ENCODE measurements at regions not wholly inside any gene's neighbourhood (a gene's known extent, or its start where the extent isn't known, plus 50 kb on each side); places are given as distances from the start of the nearest gene placed in this dataset.

DNA sequence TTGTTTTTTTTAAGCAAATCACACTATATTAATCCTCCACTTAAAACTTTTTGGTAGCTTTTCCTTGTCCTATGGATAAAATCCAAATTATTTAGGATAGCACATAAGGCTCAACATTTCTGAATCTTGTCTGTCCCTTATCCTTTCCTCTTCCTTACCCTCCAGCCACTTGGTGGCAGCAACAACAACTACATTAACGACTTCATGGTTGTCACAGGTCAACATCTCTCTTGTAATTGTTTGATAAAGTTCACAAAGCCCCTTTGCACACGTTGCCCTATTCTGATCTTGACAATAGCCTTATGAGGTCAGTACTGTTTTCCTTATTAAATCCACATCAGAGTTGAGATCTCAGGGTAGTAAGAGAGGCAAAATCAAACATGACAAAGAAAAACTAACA lies 269.0 kb upstream of the PABPC4L start:
- TF ChIP-seq, protein P1, sequence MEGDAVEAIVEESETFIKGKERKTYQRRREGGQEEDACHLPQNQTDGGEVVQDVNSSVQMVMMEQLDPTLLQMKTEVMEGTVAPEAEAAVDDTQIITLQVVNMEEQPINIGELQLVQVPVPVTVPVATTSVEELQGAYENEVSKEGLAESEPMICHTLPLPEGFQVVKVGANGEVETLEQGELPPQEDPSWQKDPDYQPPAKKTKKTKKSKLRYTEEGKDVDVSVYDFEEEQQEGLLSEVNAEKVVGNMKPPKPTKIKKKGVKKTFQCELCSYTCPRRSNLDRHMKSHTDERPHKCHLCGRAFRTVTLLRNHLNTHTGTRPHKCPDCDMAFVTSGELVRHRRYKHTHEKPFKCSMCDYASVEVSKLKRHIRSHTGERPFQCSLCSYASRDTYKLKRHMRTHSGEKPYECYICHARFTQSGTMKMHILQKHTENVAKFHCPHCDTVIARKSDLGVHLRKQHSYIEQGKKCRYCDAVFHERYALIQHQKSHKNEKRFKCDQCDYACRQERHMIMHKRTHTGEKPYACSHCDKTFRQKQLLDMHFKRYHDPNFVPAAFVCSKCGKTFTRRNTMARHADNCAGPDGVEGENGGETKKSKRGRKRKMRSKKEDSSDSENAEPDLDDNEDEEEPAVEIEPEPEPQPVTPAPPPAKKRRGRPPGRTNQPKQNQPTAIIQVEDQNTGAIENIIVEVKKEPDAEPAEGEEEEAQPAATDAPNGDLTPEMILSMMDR (conservative IDR thresholded peaks at IDR 0.05): peak; percentile 38; the same call in 1 of the 2 replicates
- no peak for TF ChIP-seq EZH2 (IDR thresholded peaks at IDR 0.05; ENCODE audit: low read depth)
